GM19193 (cell line): ENCODE measurements at regions not wholly inside any gene's neighbourhood (a gene's known extent, or its start where the extent isn't known, plus 50 kb on each side); places are given as distances from the start of the nearest gene placed in this dataset.

Source experiments
- POLR2A ChIP-seq: IDR thresholded peaks from 4 replicates; pipeline ENCODE4 v1.6.1; 2011; ENCODE audit not compliant: insufficient read depth, insufficient read length; ENCODE audit errors: extremely low read depth

- no peak for TF ChIP-seq POLR2A
Measured at GRCh38 chr12:68455691-68456345, 123.7 kb upstream of the MDM1 start.

GRCh38 chr12:68458866-68459265 is 126.7 kb upstream of the MDM1 start:
- no peak for TF ChIP-seq POLR2A

- TF ChIP-seq POLR2A, result no peak
Measured at GRCh38 chr12:68460236-68460635, 128.1 kb upstream of the MDM1 start.

GRCh38 chr12:68461645-68462044 is 129.5 kb upstream of the MDM1 start:
- no peak for TF ChIP-seq POLR2A

- no peak for TF ChIP-seq POLR2A
Measured at GRCh38 chr12:68462803-68463202, 130.6 kb upstream of the MDM1 start.

- no peak for TF ChIP-seq POLR2A
Measured at GRCh38 chr12:68465227-68465626, 133.1 kb upstream of the MDM1 start.

- no peak for TF ChIP-seq POLR2A
Measured at GRCh38 chr12:68467514-68467913, 135.4 kb upstream of the MDM1 start.

GRCh38 chr12:68468036-68468435 is 135.9 kb upstream of the MDM1 start:
- TF ChIP-seq POLR2A, result no peak

GRCh38 chr12:68469113-68469512 is 137.0 kb upstream of the MDM1 start:
- TF ChIP-seq POLR2A, result no peak

- TF ChIP-seq POLR2A, result no peak
Measured at GRCh38 chr12:68470664-68471328, 138.6 kb upstream of the MDM1 start.

- TF ChIP-seq POLR2A, result no peak
Measured at GRCh38 chr12:68474467-68475204, 136.1 kb upstream of the RAP1B start.

- no peak for TF ChIP-seq POLR2A
Measured at GRCh38 chr12:68476794-68477193, 133.9 kb upstream of the RAP1B start.

GRCh38 chr12:68477261-68477772 is 133.4 kb upstream of the RAP1B start:
- no peak for TF ChIP-seq POLR2A

- TF ChIP-seq POLR2A, result no peak
Measured at GRCh38 chr12:68477906-68478305, 132.8 kb upstream of the RAP1B start.

- no peak for TF ChIP-seq POLR2A
Measured at GRCh38 chr12:68478516-68479260, 132.0 kb upstream of the RAP1B start.
